Neural progenitor cell (in vitro differentiated cells): ENCODE measurements at regions not wholly inside any gene's neighbourhood (a gene's known extent, or its start where the extent isn't known, plus 50 kb on each side); places are given as distances from the start of the nearest gene placed in this dataset.

Source experiments
- EZH2 ChIP-seq: fragments of 200-600 bp; sonication (generic); IDR thresholded peaks from 2 replicates; pipeline ENCODE4 v1.6.1; 2017; ENCODE audit warnings: antibody characterized with exemption, mild to moderate bottlenecking, moderate library complexity
- EZH2phosphoT487 ChIP-seq: fragments of 200-600 bp; sonication (generic); IDR thresholded peaks from 2 replicates; pipeline ENCODE4 v1.6.1; 2017; ENCODE audit warnings: antibody characterized with exemption
- TF ChIP-seq, protein P1 (sequence below): fragments of 200-600 bp; sonication (generic); IDR thresholded peaks from 2 replicates; pipeline ENCODE4 v1.5.1; 2017; ENCODE audit warnings: antibody characterized with exemption, mild to moderate bottlenecking

DNA sequence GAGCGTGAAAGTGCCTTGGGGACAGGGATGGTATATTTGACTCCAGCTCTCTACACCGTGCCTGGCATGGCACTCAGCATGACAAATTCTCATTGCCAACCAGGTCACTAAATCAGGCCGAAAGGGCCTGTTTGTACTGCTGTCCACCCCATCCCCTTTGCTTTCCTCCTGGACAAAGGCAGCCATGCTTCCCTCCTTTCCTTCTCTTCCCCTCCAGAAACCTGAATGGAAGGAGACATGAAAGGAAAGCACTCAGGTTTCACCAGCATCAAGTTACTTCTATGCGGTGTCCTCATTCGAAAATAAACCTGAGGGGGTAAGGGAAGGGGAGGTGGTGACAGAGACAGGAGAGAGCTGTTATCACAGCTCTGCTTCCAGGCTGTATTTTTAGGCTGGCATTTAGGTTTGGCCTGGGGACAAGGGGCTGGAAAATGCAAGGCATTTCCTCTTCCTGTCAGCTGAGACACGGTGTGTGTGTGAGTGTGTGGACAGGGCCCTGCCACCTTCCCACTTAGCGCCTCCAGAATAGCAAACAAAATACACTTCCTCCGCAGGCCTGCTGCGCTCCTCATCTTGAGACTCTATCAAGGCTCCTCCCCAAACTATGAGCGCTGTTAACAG lies 79.9 kb upstream of the COL13A1 start:
- TF ChIP-seq, protein P1, sequence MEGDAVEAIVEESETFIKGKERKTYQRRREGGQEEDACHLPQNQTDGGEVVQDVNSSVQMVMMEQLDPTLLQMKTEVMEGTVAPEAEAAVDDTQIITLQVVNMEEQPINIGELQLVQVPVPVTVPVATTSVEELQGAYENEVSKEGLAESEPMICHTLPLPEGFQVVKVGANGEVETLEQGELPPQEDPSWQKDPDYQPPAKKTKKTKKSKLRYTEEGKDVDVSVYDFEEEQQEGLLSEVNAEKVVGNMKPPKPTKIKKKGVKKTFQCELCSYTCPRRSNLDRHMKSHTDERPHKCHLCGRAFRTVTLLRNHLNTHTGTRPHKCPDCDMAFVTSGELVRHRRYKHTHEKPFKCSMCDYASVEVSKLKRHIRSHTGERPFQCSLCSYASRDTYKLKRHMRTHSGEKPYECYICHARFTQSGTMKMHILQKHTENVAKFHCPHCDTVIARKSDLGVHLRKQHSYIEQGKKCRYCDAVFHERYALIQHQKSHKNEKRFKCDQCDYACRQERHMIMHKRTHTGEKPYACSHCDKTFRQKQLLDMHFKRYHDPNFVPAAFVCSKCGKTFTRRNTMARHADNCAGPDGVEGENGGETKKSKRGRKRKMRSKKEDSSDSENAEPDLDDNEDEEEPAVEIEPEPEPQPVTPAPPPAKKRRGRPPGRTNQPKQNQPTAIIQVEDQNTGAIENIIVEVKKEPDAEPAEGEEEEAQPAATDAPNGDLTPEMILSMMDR: no peak
- no peak for TF ChIP-seq EZH2phosphoT487
- no peak for TF ChIP-seq EZH2
